ENCODE measurements at regions not wholly inside any gene's neighbourhood (a gene's known extent, or its start where the extent isn't known, plus 50 kb on each side); places are given as distances from the start of the nearest gene placed in this dataset.

- no peak for TF ChIP-seq MAX (IDR thresholded peaks at IDR 0.05)
- no peak for TF ChIP-seq RBBP5 (IDR thresholded peaks at IDR 0.05; ENCODE audit: borderline replicate concordance, low read depth, low read length)
- no peak for TF ChIP-seq EZH2 (IDR thresholded peaks at IDR 0.05; ENCODE audit: low read depth, low read length, severe bottlenecking)
- no peak for TF ChIP-seq MAFK (IDR thresholded peaks at IDR 0.05; ENCODE audit: low read depth, low read length)
- TF ChIP-seq ATF2 (IDR thresholded peaks at IDR 0.05; ENCODE audit: low read length), result no peak
- no peak for TF ChIP-seq ATF3 (IDR thresholded peaks at IDR 0.05; ENCODE audit: insufficient read depth, low read depth, low read length)
Measured at GRCh38 chr1:80436851-80437250, 1363.9 kb upstream of the ADGRL2 start (continued).

Measured in H1 (cell line).